NCI-H1436 (cell line): ENCODE measurements at regions not wholly inside any gene's neighbourhood (a gene's known extent, or its start where the extent isn't known, plus 50 kb on each side); places are given as distances from the start of the nearest gene placed in this dataset.
"Not testable (repeated sequence)": the region's sequence is repeated elsewhere in the genome, so short reads cannot be mapped to it uniquely, and the experiment has no call there.

Source experiments
- DNase-seq: peaks from one replicate; lab custom pipeline; 2025; lab: John Stamatoyannopoulos, UW

DNA sequence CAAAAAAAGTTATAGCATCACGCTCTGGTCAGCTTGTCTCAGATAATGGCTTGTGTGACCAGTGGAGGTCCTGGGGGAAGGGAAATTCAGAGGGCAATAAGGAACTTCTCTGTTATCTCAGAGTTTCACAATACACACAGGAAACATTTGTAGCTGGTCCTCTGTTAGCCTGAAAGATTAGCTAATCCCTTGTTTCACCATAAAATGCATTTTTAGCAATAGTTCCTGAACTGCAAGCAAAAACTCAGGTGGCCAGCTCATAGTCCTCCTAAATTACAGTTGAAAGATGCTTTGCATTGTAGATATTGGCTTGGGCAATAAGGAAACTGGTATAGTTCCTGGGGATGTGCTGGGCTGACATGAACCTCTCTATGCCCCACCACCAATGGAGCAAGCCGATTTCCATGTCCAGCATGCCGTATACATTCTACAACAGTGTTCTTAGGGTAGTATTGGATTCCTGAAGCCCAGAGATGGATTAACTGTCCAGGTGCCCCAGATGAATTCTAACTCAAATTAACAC lies 141.5 kb upstream of the TBL1XR1 start:
- DNase-seq: no peak

DNA sequence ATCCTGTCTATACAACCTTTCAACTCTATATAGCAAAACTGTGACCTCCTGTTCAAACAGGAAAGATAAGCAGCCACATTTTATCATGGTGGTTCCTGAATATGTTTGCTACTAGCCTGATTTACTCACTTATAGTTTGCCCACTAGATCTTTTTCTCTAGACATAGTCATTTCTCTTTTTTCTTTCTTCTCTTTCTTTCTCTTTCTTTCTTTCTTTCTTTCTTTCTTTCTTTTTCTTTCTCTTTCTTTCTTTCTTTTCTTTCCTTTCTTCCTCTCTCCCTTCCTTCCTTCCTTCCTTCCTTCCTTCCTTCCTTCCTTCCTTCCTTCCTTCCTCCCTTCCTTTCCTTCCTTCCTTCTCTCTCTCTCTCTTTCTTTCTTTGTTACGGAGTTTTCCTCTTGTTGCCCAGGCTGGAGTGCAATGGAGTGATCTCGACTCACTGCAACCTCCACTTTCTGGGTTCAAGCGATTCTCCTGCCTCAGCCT lies 142.0 kb upstream of the TBL1XR1 start:
- not testable (repeated sequence) for DNase-seq

DNA sequence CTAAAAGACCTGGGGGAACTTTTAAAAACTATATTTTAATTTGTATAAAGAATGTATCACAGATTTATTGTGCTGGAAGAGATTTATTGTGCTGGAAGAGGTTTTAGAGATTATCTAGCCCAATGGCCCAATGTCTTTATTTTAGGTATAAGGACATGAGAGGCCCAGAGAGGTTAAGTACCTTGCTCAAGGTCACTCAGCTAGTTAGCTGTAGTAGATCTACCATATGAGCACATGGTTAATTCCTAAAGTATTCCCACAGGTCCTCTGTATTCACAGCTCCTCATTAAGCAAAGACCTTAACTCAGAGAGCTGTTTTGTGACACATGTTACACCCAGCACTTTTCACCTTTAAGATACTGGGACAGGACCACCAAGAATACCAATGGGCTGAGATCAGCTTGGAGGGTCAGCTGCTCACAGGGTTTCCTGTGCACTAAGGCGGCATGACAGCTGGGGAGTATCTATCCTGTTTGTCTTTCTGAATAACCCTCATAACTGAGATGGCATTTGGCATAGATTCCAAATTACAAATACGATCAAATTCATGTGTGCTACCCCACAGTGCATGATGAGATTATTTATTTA lies 143.1 kb upstream of the TBL1XR1 start:
- no peak for DNase-seq

- DNase-seq: no peak
These were observed 144.6 kb upstream of the TBL1XR1 start for GRCh38 chr3:177341736-177342419.

GRCh38 chr3:177343122-177343625 lies 145.9 kb upstream of the TBL1XR1 start:
- DNase-seq: no peak

GRCh38 chr3:177345049-177345972 lies 148.0 kb upstream of the TBL1XR1 start:
- DNase-seq: peak; percentile 87

DNA sequence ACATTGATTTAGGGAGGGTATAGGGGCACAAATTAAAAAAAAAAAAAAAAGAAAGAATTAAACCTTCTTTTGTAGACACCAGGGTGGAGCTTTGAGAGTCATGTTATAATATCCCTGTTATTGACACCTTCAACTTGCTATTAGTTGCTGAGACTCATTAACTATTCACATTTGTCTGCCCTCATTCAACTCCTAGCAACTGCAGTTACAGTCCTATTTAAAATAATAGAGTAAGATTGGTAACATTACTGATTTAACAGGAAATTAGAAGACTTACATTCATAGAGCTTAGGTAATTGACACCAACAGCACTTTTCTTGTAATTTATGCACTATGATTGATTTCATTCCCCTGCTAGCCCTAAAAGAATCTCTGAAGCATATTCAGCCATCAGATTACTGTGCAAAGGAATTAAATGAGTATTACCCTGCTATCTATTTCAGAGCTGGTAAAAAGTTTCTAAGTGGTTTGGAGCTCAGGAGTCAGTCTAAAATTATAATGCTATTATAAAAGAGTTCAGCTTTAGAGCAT lies 148.8 kb upstream of the TBL1XR1 start:
- DNase-seq: no peak

- no peak for DNase-seq
These were observed 149.6 kb upstream of the TBL1XR1 start for GRCh38 chr3:177346878-177347277.

DNA sequence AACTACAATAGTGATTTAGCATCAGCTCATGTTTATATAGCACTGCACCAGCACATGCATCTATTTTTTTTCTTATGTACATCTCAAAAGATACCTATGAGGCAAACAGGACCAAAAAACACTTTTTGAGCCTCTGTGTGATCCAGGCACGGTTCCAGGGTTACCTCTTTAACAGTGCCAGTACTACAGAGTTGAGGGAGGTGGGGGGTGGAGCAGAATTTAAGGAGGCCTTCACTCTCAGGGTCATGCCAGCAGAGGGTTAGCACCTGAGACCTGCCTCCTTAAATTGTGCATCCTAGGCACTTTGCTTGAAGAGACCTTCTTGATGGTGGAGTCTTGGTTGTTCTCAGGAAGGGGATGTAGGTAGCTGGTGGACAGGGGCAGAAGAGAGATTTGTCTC lies 150.3 kb upstream of the TBL1XR1 start:
- no peak for DNase-seq

DNA sequence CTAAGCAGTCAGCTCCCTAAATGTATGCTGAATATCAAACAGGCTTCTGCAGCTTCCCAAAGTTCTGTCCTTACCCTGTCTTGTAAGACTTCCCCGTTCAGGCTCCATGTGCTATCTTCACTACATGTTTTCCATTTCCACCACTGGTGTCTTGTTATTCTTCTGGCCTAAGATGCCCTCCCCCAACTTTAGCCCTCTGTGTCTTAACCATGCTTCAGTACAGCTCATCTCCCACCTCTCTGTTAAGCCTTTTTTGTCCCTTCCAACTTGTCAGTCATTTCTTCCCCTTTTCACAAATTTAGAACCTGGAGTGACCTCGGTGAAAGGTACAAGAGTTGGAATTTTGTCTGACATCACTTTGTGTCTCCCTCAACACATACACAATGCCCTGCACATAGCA lies 151.7 kb upstream of the TBL1XR1 start:
- DNase-seq: no peak

GRCh38 chr3:177349384-177349783 lies 152.1 kb upstream of the TBL1XR1 start:
- no peak for DNase-seq

GRCh38 chr3:177350121-177350520 lies 152.8 kb upstream of the TBL1XR1 start:
- no peak for DNase-seq

GRCh38 chr3:177351206-177351605 lies 153.9 kb upstream of the TBL1XR1 start:
- DNase-seq: no peak

- DNase-seq: no peak
These were observed 154.5 kb upstream of the TBL1XR1 start for GRCh38 chr3:177351757-177352158.

DNA sequence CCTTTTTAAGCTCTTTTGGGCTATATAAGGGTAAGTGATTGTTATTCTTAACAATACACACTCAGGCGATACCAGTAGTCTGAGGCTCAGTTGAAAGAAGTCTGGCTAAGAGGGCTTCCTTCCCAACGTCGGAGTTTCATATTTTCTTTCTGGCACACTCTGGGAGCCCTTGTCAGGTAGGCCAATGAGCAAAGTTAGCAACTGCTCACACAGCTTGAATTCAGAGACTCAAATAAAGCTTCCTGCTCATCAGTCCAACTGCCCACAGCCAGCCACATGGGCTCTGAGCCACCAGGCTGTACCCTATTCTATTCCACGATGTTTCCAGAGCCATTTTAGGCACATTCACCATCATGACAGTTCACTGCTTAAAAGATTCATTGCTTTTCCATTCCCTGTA lies 155.1 kb upstream of the TBL1XR1 start:
- no peak for DNase-seq

DNA sequence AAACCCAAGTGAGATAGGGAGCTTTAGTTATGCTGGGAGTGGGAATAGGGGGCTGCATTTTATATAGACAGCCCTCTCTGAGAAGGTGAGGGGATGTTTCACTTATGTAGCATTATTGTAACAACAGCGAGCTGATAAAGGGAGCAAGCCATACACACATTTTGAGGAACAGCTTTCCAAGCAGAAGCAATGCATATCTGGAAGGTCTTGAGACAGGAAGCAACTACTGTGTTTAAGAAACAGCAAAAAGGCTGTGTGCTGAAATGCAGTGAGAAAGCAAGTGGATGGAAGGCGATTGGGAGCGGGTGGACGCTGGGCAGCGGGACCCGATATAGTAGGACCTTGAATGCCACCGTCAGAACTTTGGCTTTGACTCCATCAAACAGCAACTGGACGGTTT lies 155.9 kb upstream of the TBL1XR1 start:
- no peak for DNase-seq

GRCh38 chr3:177353879-177354278 lies 156.6 kb upstream of the TBL1XR1 start:
- DNase-seq: not testable (repeated sequence)

DNA sequence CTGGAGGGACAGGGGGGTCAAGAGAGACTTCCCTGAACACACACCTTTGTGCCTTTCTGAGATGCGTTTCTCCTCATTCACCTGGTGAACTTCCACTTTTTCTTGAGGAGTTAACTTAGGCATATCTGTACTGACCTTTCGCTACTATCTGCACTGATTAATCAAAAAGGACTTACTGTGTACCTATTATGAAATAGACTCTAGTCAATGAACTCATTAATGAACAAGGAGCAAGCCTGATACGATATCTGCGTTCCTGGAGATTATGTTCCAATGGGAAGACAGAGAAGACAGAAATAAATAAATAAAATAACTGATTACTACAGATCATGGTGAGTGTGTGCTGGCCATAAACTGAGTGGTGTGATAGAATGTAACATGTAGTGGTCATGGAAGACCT lies 157.2 kb upstream of the TBL1XR1 start:
- DNase-seq: no peak

DNA sequence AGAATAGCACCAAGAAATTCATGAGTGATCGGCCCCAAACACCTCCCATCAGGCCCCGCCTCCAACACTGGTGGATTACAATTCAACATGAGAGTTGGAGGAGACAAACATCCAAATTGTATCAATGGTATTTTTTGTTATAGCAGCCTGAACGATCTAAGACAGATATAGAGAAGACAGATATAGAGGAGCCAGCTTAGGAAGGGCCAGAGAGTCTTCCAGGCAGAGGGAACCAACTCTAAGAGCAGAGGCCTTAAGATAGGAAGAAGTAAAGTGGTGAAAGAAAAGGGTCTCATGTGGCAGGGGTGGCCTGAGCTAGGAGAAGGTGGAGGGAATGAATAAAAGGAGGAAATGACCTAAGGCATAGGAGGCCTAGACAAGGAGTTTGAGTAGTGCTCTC lies 158.8 kb upstream of the TBL1XR1 start:
- no peak for DNase-seq

DNA sequence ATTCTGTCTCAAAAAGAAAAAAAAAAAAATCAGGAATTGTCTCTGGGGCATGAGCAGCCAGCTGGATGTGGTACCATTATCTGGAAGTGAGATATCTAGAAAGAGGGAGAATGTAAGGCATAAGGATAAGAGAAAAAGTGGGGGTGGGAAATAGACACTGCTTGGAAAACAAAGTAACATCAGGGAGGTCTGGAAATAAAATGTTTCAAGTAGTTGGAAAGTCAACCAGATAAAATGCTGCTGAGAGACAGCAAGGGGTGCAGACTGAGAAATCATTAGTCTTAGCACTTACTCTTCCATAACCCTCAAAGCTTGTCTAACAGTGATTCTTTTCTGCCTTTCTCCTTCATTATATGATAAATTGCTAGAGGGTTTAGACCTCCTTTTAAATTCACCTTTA lies 159.7 kb upstream of the TBL1XR1 start:
- no peak for DNase-seq

DNA sequence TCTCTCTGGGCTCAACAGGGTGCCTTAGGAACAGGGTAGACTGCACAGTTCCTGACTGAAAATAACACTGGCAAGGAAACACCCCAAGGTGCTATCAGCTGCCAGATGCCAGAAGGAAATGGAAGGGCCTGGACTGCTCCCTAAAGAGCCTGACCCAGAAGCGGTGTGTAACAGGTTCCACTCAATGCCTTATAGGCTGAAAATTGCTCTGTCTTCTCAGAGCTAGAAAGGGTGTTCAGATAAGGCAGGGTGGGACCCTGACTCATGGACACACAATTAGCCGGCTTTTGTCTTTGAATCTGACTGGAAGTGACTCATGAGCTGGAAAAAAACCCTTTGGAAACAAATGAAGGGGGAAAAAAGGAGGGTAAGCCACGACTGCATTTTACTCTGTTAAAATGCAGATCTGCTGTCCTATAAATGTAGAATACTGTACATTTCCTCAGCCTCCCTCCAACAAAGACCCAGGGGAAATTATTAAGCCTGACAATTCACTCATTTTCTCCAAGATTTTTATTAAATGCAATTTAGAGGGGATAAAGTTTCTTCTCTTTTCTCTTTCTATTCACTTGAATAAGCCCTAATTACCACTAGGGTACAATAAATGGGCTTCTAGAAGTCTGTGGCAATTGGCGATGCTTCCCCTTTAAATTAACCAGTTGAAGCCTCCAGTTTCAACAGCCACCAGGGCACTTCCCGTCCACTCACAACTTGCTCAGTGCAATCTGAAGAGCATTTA lies 160.2 kb upstream of the TBL1XR1 start:
- peak; percentile 63 for DNase-seq
